NCI-H748 (cell line): ENCODE measurements at regions not wholly inside any gene's neighbourhood (a gene's known extent, or its start where the extent isn't known, plus 50 kb on each side); places are given as distances from the start of the nearest gene placed in this dataset.

Experiments
- DNase-seq: peaks from one replicate; lab custom pipeline; 2025; ENCODE audit not compliant: unreplicated experiment; lab: John Stamatoyannopoulos, UW

GRCh38 chr9:134487066-134487710 is 154.4 kb upstream of the COL5A1 start:
- DNase-seq = no peak

DNA sequence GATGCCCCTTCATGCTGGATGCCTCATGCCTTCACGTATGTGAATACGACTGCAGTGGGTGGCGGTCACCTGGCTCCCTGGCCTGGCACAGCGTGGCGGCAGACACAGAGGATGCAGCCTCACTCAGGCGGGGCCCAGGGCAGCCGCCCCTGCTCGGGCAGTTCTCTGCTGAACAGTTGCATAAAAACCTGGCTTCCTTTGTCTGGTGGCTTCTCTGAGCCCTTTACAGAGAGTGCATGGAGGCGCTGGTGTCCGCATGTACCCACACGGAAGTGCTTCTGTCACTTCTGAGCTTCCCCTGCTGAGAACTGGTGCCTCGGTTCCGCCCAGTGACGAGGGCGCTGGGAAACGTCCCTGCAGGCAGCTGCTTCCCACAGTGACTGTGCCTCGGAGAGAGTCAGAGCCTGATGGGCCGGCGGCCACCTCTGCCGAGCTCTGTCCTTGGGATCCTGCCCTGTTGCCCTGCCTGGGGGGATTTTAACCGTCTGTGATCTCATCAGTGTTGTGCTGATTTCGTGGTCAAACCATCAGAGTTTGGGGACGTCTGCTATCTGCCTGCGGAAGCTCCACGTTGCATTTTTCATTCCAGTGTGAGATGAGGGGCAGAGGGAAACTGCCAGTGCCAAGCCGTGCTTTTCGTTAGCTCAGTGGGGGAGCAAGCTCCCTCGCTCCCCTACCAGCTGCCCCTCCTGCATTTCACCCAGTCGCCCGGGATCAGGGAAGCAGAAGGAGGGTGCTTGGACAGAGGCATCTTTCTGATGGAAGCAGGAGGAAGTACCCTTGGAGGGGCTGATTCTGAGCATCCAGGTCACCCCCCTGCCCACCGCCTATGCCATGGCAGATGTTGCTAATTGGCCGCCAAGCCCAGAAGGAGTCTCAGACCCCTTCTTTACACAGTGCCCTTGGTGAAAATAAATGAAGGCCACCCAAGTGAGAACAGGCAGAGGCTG is 153.0 kb upstream of the COL5A1 start:
- peak; percentile 14 for DNase-seq

DNA sequence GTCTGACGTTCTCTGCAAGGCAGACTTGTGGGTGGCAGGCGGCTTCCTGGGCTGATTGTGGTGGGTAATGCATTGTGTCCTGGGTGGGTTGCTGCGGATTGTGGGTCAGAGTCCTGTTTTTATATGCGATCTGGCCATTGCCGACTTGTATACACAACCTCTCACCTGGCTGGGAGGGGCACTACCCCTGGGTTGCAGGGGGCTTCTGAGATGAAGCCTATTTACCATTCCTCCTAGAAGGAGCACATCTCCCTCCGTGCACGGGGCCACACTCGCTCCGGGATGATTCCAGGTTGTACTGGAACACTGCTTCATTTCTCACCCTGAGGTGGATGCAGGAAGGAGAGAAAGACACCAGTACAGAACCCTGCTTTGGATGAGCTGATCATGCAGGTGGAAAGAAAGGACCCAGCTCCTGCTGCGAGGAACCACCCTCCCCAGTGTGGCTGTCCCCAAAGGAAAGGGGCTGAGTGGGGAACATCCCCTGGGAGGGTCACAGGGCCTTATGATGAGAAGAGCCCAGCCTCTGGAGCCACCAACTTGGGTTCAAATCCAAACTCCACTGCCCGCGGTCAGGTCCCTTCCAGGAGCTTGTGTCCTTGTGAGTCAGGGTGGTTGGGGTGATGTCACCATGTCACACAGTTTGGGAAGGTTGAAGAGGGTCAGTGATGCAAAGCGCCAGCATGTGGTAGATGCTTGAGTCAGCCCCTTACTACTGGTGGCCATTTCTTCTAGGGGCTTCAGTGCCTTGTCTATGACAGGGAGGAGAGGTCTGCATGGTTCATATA is 151.8 kb upstream of the COL5A1 start:
- no peak for DNase-seq

- no peak for DNase-seq
Observed at GRCh38 chr9:134490446-134490845, 151.2 kb upstream of the COL5A1 start.

DNA sequence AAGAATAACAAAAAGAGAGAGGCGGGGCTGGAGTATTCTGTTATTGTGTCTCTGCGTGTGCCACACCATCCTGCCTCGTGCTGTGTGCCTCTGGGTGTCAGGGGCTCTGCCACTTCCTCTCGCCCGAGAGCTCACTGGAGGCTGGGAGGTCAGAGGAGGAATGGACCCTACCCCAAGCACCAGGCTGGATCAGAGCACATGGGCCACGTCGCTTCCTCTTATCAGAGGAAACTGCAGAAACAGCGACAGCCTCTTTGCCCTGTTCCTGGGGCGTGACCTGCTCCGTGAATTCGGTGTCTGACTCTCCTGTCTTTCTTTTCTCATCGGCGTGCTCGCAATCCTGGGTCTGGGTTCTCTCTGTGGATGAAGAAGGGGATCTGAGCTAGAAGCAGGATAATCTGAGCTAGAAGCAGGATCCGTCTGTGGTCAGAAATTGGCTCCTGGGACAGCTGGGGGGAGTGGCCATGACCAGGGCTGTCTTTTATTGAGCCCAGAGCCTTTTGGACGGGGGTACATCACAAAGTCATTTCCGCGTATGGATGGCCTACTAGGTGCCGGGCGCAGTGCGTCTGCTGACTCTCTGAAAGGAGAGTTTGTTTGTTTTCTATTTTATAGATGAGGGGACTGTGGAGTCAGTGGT is 150.3 kb upstream of the COL5A1 start:
- no peak for DNase-seq

GRCh38 chr9:134491856-134492255 is 149.7 kb upstream of the COL5A1 start:
- no peak for DNase-seq

DNA sequence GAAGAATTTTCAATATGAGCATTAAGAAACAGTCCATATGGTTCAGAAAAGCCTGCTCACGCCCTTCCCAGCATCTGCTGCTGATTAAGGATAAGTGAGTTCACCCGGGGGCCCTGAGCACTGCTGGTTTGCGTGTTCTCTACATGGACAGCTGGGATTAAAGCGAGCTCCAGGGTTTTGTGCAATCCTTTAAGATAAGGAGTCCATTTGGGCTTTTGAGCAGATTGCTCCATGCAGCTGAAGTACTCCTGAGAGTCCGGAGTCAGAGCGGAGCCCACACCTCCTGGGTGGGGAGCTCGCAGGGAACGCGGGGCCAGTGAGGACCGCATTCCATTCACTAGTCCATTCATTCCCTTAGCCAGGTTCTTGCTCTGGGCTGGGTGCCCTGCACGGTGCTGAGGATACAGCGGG is 149.3 kb upstream of the COL5A1 start:
- DNase-seq = no peak

GRCh38 chr9:134492721-134493460 is 148.7 kb upstream of the COL5A1 start:
- DNase-seq = no peak

GRCh38 chr9:134493461-134494272 is 147.9 kb upstream of the COL5A1 start:
- DNase-seq = no peak

DNA sequence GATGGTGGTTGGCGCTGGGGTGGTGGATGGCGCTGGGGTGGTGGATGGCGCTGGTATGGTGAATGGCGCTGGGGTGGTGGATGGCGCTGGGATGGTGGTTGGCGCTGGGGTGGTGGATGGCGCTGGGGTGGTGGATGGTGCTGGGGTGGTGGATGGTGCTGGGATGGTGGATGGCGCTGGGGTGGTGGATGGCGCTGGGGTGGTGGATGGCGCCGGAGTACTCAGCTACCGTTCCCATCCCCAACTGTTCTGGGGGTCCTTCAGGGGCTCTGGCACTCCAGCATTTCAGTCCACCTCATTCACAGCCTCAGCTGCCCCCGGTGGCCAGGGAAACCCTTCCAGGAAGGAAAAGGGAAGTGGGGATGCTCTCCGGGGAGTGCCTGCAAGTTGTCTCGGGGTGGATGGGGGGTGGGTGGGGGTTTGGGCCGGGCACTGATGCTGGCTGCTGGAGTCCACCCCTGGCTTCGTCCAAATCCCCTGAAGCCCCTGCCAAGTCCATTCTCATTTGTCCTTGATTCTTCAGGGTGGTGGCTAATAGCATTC is 147.3 kb upstream of the COL5A1 start:
- no peak for DNase-seq

DNA sequence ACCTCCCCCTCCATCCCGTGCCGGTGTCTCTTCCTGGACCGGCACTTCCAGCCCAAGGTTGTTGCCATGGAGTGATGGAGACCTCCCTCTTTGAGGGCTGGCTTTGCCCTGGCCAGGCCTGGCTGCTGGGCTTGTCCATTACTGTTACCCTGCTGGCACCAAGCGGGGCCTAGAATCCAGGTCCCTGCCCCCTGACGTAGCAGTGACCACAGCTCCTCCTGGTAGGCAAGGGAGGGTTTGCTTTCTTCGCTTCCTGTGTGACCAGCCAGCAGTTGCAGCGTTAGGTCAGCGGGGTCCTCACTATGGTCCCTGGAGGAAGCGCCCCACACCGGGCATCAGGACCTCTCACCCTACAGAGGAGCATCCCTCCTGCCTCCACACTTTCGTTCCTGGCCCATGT is 146.7 kb upstream of the COL5A1 start:
- DNase-seq = no peak

GRCh38 chr9:134495881-134496412 is 145.7 kb upstream of the COL5A1 start:
- DNase-seq = no peak

DNA sequence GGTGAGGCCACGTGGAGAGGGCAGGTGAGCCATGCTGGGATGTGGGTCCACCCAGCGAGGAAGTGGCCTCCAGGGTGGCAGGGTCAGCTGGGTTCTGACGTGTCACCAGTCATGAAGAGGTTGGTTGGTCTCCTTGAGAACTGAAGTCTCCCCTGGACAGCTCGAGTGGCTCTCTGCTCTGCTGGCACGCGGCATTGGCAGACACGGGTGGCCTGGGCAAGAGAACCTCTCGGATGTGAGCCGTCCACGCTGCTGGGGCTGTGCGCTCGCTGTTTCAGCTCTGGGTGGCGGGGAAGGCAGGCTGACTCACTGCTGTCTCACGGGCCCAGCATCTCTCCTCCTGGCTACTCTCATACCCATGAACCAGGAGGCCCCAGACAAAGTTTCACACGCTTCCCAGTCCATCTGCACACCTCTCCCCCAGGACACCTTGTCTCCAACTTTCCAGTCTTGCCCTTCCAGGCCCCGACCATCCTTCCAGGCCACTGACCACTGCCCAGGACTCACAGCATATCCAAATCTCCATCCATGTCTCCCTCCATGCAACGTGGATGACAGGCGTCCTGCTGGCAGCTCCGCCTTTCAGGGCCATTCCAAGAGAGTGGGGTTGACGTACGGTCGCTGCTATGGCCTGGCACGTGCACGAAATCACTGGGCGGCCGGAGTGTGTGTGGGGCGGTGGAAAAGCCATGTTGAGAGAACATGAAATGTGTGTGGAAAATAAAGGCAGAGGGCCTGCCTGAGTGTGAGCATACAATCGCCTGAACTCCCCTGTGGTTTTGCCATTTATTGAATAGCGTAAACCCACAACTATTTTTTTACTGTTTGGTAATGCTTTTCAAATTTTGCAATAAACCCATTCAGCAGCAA is 145.0 kb upstream of the COL5A1 start:
- DNase-seq = no peak

- DNase-seq = no peak
Observed at GRCh38 chr9:134497283-134497860, 144.2 kb upstream of the COL5A1 start.

- no peak for DNase-seq
Observed at GRCh38 chr9:134498814-134499166, 142.8 kb upstream of the COL5A1 start.

- DNase-seq = no peak
Observed at GRCh38 chr9:134500931-134501760, 140.5 kb upstream of the COL5A1 start.

DNA sequence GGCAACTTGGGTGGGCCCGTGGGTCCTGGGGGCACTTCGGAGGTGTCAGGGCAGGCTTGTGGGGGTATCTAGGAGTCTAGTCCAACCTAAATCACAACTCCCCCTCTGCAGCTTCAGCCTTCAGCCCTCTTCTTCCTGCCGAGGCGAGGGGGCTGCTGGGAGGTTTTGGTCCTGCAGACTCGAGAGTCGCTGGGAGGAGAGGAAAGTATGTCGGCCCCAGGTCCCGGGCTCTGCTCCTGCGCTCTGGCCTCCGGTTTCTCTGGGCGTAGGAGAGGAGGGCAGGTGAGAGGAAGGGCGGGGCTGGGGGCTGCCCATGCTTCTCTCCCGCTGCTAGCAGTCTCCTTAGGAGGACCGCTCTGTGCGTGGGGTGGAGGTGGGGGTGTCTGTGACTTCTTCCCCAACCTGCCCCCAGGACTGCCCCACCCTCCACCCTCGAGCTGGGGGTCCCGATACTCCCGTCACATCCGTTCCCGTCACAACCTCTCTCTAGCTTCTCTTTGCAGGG is 139.8 kb upstream of the COL5A1 start:
- no peak for DNase-seq
